ENCODE measurements at regions not wholly inside any gene's neighbourhood (a gene's known extent, or its start where the extent isn't known, plus 50 kb on each side); places are given as distances from the start of the nearest gene placed in this dataset.

DNA sequence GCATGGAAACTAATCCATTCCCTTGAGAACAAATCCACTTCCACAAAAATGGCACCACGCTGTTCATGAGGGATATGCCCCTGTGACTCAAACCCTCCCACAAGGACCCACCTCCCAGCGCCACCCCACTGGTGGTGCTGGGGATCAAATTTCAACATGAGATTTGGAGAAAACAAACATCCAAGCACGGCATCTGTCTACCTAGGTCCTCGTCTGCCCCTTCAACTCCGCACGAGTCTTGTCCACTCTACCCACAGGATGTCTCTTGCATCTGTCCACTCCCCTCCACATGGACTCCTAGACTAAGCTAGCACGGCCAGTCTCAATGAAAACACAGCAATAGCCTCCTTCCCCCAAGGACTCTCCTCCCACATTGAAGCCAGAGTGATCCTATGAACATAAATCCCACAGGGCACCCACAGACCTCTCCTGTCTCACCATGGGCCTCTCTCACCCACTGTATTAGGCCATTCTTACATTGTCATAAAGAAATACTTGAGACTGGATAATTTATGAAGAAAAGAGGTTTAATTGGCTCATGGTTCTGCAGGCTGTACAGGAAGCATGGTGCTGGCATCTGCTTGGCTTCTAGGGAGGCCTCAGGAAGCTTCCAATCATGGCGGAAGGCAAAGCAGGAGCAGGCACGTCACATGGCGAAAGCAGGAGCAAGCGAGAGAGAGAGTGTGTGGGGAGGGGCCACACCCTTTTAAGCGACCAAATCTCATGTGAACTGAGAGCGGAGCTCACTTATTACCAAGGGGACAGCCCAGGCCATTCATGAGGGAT is 101.4 kb downstream of the TOMM20 start:
- in situ Hi-C loops (cut with MboI; ENCODE audit: low sequenced_read_pairs) = no loop called here

DNA sequence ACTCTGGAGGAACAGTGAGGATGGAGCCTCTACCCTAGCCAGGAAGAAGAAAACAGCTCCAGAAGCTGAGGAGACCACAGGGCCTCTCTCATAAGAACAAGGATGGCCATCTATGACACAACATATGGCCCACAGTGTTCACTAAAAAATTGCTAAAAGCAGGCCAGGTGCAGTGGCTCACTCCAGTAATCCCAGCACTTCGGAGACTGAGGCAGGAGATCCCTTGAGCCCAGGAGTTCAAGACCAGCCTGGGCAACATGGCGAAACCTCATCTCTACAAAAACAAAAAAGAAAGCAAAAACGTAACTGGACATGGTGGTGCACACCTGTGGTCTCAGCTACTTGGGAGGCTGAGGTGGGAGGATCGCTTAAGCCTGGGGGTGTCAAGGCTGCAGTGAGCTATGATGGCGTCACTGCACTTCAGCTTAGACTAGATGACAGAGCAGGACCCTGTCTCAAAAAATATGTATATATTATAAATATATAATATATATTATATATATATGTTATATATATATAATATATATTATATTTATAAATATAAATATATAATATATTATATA is 103.1 kb downstream of the TOMM20 start:
- in situ Hi-C loops (cut with MboI; ENCODE audit: low sequenced_read_pairs) = no loop called here

DNA sequence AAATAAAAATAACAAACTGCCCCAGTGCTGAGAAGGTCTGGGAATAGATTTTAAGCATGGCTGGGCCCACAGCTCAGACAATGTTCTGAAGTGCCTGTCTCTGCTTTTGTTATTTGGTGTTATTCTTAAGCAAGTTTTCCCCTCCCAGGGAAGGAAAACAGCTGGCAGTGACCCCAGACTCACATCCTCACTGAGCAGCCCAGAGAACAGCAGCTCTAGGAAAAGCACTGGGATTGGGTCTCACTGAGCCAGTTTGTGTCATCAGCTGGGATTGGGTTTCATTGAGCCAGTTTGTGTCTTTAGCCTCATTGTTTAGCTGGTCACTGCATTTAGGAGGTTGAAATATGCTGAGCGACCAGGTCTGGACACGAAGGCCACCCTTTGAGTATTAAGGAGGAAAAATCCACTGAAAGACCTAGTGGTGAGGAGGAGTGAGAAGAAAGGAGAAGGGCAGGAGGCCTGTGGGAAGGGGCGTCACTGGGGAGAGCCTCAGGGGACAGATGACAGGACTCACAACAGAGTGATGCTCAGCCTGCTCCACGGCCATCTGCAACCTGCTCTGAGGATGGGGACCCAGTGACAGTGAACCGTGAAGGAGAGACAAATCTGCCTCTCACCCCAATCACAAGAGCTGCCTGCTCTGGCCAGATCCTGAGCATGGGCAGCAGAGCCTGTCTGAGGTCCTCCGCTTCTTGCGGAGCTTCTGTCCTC is 103.8 kb downstream of the TOMM20 start:
- in situ Hi-C loops (cut with MboI; ENCODE audit: low sequenced_read_pairs) = no loop called here

DNA sequence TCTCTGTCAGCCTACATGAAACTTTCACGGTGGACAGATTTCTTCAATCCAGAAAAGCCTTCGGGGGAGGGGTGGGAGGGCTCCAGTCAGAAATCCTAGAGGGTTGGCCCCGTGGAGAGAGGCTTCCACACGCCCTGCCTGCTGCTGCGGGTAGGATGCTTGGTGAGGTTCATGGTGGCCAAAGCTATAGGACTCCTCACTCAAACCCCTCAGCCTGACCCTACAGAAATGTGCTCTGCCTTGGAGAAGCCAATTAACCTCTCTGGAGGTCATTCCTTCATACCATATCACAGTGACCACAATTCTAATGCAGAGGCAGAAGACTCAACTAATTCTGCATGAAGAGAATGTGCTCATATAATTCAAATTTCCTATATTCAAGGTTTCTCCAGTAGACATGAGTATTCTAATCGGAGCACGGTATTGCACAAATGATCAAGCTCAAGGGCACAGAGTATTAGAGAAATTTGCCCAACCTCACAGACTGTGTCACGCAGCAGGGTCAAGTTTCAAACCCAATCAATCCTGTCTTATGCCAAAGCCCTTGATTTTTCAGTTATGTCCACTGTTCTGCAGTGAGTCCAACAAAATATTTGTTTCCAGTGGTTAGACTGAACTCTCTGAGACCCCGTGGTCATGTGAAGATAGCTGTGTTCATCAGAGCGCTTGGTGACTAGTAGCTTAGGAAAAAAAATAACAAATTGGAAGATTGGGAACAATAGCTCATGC is 104.8 kb downstream of the TOMM20 start:
- in situ Hi-C loops (cut with MboI; ENCODE audit: low sequenced_read_pairs) = no loop called here

DNA sequence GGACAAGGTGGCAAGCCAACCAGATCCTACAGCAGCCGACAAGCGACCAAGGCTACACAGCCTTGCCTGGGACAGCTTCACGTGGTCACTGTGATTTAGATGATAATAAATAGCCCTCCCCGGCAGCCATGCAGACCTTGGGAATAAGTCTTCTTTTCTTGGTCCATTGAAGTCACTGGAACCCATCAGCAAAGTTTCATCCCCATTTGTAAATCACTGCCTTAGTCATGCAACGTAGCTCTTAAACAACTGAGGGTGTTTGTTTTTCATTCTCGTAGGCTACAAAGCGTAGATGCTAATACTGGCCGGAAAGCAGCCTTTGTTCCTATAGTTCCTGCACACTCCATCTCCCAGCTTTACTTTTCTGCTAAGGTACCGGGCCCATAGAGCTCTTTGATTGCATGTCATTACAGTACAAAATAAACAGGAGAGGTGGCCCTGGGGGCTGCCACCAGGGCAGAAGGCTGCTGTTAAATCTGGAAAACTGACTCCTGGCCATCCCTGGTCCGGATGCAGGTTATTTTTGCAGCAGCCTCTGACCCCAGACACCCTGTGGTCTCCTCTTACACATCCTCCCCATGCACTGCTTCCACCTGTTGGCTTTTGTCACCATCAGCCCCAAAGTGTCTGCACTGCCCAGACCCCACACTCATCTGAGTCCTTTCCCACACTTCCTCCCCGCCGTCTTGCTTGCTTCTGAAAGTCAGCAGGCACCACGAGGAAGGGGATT is 105.5 kb downstream of the TOMM20 start:
- in situ Hi-C loops (cut with MboI; ENCODE audit: low sequenced_read_pairs) = no loop called here

DNA sequence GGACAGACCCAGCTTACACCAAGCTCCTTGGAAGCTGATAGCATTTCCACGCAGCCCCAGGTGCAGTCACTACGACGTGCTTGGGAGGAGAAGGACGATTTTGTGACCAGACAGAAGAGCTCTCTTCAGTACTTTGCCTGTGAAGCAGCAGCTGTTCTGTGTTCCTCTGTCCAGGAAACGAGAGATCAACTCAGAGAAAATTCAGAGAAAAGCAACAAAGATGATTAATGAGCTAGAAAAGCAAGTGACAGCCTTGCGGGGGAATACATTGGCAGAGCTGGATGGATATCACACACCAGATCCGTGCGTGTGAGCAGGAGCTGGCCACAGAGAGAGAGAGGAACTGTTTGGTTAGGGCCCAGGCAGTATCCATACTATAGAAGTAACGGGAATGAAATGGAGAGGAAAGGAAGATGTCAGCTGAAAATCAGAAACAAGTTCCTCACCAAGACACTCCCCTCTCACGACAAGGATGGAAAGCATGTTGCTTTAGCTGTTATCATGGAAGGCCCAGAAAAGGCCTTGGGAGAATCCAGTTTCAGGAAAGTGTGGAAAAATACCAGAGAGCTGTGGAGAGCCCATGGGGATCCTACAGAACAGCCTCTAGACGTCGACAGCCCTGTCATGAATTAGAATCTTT is 106.2 kb downstream of the TOMM20 start:
- in situ Hi-C loops (cut with MboI; ENCODE audit: low sequenced_read_pairs) = no loop called here

DNA sequence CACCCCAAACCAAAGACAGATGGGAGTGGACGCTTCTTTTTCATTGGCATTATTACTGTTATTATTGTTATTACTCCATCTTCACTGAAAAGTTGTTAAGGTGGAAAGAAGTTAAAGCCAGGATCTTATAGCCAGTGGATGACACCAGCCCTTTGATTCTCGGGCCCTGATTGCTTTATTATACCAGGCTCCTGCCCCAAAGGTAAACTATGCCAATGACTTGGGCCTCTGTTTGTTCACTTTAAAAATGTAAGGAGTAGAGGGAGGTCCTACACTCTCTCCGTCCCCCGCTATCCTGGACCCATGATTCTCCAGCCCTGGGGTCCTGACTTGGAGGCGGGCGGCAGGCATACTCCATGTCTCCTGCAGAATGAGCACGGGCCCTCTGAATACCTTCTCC is 106.8 kb downstream of the TOMM20 start:
- in situ Hi-C loops (cut with MboI; ENCODE audit: low sequenced_read_pairs) = no loop called here

DNA sequence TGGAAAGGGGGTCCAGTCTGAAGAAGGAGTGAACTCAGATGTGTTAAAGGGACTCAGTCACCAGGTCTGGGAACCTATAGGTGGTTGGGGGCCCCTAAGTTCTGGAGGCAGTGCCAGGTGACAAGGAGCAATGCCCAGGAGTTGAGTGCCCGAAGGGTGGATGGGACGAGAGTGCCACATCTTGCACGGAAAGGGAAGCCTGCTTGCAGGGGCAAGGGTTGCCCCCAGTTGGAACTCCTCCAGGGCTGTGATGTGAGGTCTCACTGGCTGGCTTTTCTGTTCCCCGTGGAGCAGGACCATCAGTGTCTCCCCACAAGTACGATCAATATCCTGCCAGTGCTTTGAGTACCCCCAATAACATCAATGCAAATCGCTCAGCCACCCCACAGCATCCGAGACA is 107.3 kb downstream of the TOMM20 start:
- in situ Hi-C loops (cut with MboI; ENCODE audit: low sequenced_read_pairs) = no loop called here

DNA sequence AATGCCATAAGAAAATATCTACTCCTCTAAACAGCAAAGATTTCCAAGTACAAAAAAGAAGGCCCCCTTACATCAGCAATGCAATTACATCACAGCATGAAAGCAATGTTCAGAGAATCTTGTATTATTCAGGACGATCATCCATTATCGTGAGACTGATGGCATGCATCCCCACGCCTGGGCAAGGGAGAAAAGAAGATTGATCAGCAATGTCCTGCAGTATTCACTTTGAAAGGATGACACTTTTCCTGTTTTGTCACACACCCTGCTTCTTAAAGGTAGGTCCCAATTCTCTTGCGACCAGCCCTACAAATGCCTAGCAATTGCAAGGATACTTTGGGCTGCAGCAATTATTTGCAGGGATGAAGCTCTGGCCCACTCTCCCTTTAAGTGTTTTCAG is 108.7 kb downstream of the TOMM20 start:
- in situ Hi-C loops (cut with MboI; ENCODE audit: low sequenced_read_pairs) = no loop called here

DNA sequence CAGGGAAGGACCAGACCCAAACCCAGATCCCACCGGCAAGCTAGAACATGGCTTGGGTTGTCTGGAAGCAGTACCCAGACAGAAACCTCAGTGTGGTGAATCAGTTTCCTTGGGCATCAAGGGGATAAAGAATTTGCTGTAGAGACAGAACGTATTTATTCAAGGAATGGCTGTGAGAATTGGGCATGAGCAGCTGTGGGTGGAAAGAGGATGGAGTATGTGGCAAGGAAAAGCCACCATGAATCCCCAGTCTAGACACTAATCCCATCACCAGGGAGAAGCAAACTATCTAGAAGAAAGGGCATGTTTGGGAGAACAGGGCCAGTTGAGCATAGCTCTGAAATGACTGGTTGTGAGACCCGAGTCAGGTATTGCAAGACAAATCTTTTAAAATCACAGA is 109.2 kb downstream of the TOMM20 start:
- in situ Hi-C loops (cut with MboI; ENCODE audit: low sequenced_read_pairs) = no loop called here

DNA sequence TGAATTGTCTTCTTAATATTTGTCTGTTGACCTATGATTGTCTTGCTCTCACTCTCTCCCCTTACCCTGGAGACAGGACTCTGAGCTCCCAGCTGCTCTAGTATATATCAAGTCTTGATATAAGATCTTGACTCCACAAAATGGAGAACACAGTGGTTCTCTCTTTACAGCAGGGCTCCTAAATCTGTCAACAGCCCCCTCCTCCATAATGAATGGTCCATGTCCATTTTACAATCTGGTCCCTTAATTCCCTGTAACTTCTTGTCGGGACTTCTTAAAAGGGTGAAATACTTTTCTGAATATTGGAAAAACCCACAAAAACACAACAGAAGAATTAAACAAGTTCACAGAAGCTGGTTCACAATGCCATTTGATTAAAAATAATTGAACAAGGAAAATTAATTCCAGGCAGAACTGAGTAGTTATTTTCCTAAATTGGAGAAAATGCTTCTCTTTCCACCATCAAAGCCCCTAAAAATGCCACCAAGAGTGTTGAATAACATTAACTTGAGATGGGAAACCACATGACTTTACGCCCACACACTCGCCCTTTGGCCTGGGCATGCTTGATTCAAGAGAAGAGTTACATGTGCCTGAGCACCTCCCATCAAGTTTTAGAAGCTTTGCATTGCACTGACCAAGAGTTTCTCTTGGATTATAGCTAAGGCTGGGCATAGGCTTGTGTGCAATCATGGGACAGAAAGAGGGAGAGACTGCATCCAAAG is 109.8 kb downstream of the TOMM20 start:
- in situ Hi-C loops (cut with MboI; ENCODE audit: low sequenced_read_pairs) = no loop called here

DNA sequence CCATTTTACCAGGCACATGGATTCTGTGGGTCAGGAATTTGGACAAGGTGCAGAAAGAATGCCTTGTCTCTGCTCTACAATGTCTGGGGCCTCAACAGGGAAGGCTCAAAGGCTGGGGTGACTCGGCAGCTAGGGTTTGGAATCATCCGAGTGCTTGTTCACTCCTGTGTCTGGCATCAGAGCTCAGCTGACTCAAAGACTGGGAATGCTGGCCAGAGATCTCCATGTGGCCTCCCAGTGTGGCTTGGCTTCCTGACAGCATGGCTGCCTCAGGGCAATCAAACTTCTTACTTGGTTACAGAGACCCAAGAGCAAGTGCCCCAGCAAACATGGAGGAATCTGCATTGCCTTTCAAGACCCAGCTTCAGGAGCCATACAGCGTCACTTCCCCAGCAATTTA is 110.5 kb downstream of the TOMM20 start:
- in situ Hi-C loops (cut with MboI; ENCODE audit: low sequenced_read_pairs) = no loop called here

DNA sequence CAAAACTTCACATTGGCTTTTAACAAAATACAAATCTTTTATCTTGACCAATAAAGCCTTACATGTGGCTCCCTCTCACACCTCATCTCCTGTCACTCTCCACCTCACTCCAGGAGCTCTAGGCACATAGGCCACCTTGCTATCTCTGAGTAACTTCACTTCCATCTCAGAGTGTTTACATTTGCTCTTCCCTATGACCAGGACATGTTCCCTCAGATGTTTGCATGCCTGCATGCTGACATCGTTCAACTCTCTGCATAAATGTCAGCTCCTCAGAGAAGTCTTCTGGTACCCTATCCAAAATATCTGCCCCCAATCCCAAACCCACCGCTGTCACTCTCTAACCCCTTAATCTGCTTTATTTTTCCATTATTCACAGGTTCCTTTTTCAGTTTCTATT is 110.9 kb downstream of the TOMM20 start:
- in situ Hi-C loops (cut with MboI; ENCODE audit: low sequenced_read_pairs) = no loop called here

DNA sequence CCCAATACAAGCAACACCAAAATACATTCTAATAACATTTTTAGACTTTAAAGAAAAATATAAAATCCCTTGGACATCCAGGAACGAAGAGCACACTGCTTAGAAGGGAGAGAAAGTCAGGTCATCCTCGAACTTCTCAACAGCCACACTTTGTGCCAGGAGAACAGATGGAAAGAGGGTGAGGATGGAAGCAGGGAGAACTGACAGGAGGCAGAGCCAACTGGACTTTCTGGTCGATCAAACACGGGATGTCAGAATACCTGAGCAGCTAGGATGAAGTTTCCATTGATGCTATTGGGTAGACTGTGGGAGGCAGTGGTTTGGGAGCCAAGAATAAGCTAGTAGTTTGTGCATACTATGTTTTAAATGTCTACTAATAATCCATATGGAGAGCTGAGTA is 111.4 kb downstream of the TOMM20 start:
- in situ Hi-C loops (cut with MboI; ENCODE audit: low sequenced_read_pairs) = no loop called here

DNA sequence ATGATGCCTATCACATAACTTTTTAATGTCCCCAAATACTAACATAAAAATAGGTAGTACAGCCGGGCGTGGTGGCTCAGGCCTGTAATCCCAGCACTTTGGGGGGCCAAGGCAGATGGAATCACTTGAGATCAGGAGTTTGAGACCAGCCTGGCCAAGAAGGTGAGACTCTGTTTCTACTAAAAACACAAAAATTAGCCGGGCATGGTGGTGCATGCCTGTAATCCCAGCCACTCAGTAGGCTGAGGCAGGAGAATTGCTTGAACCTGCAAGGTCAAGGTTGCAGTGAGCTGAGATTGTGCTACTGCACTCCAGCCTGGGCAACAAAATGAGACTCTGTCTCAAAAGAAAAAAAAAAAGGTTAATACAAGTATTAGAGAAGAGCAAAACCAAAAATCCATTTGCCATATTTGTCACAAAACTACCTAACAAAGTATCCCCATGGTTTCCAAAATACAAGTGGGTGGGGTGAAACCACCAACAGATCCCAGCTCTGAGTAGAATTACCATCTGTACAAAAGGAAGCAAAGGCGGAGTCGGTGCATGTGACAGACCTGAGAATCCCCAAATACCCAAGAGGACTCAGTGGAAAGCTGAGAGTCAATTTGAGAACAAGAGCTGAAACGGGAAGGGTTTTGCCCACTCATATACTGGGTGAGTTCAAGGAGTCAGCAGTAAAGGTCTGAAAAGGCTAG is 113.2 kb downstream of the TOMM20 start:
- in situ Hi-C loops (cut with MboI; ENCODE audit: low sequenced_read_pairs) = no loop called here

DNA sequence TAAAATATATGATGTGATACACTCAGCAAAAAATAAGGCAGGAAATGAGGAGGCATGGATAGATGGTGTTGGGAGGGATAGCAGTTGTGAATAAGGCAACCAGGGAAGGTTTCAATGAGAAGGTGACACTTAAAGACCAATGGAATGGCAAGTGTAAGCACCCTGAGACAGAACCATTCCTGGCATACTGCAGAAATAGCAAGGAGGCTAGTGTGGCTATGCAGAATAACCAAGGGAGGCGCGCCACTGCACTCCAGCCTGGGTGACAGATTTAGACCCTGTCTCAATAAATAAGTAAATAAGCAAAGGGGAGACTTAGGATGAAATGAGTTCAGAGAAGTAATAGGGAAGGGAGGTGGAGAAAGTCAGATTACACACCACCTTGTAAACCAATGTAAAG is 113.9 kb downstream of the TOMM20 start:
- in situ Hi-C loops (cut with MboI; ENCODE audit: low sequenced_read_pairs) = no loop called here

DNA sequence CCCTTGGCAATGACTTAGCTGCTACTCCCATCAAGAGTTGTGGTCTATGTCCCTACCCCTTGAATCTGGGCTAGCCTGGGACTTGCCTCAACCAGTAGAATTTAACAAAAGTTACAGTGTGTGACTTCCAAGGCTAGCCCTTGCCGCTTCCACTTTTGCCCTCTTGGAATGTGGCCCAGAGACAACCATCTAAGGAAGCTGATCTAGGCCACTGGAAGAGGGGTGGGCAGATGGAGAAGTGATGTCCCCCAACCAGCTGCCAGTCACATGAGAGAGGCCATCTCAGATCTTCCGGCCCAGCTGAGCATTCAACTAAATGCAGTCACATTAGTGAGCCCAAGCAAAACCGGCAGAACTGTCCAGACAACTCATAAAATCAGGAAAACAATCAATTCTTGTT is 115.1 kb downstream of the TOMM20 start:
- in situ Hi-C loops (cut with MboI; ENCODE audit: low sequenced_read_pairs) = no loop called here

DNA sequence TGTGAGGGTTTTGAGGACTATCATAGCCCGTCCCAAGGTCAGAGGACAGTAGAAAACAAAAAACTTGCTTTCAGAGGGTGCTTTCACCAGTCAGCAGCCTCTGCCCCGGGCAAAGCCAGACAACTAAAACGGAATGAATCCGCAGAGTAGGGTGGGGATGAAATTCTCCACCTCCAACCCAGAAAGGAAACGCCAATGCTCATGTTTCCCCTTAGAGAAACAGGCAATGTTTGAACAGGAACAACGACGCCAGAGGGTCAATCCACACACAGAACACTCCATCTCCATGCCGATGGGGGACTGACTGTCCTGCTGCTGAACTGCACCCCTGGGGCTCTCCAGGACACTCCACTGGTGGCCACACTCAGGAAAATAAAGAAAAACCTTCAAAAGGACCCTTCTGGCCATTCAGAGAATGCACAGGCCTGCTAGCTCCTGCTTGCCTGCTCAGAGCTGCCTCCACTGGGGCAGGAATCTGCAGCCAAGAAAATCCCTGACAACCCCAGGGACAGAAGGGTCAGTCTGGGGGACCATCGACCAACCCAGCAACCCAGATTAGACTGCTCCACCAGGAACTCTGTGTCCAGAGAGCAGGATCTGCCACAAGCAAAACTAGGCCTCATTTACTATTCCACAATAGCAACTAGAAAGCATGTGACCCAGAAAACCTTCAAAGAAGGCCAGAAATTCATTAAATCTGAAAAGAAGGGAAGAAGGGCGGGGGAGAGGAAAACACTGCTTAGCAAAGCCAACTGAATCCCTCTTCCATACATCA is 116.0 kb downstream of the TOMM20 start:
- in situ Hi-C loops (cut with MboI; ENCODE audit: low sequenced_read_pairs) = no loop called here
